ENCODE measurements at regions not wholly inside any gene's neighbourhood (a gene's known extent, or its start where the extent isn't known, plus 50 kb on each side); places are given as distances from the start of the nearest gene placed in this dataset.

DNA sequence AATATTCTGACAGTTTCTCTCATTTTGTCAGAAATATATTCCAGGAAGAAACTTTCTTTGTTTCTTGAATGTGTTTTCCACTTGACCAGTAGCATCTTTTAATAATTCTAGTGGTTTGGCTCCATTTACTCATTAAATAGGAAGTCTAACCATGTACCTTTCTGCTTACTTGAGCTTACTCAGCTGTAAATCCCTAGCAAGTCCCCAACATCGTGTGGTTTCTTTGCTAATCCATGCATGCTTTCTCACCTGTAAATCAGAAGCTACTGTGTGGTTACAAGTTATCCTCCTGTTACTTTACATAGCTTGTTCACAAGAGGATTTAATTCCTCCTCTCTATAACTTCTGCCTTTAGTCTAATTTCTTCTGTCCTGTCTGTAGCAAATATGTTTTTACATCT is 227.7 kb downstream of the FSCB start:
- no peaks in the 10 kb centered on the region for H3K4me1 ChIP-seq (ENCODE audit: control insufficient read depth in 2 of 2, insufficient read depth in 2 of 2, low read length in 1 of 2)
- no peaks in the 10 kb centered on the region for H3K9me3 ChIP-seq (ENCODE audit: control insufficient read depth in 2 of 2, insufficient read depth in 1 of 2, low read depth in 1 of 2, low read length in 1 of 2)
- no peaks in the 10 kb centered on the region for H3K27me3 ChIP-seq (ENCODE audit: control insufficient read depth in 1 of 2, insufficient read depth in 2 of 2, low read length in 2 of 2)
- no peak overlapping the region for H3K4me3 ChIP-seq (ENCODE audit: low read depth in 1 of 2, low read length in 2 of 2)
- WGBS, 2 donors: 33 to 37% methylated on average over 1 of the region's 1 CpG
- H3K36me3 ChIP-seq (ENCODE audit: control insufficient read depth in 2 of 2, insufficient read depth in 2 of 2, low read length in 1 of 2): no peaks in the 10 kb centered on the region
- no peak overlapping the region for H3K27ac ChIP-seq (ENCODE audit: low read depth in 2 of 2, low read length in 1 of 2)

DNA sequence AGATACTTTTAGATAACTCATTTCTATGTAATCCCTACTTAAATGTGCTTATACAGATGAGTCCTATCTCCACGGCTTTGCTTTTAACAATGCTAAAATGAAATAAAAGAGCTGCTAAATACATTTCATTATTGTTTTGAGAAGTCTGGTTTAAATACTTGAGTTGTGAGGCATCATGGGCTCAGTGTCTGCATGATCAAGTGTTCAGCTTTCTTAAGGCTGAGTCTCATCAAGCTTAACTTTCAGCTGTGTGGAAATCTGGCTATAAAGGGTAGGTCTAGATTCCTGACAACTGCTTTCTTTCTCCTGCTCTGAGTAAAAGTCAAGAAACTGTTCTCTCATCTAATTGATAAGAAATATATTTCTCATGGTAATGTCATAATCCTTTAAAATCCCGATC is 235.4 kb downstream of the FSCB start:
- Histone ChIP-seq H3K27ac (ENCODE audit: low read depth in 2 of 2, low read length in 1 of 2) (no peak overlapping the region), H3K9me3 (ENCODE audit: control insufficient read depth in 2 of 2, insufficient read depth in 1 of 2, low read depth in 1 of 2, low read length in 1 of 2) (no peaks in the 10 kb centered on the region), H3K4me1 (ENCODE audit: control insufficient read depth in 2 of 2, insufficient read depth in 2 of 2, low read length in 1 of 2) (no peaks in the 10 kb centered on the region), H3K27me3 (ENCODE audit: control insufficient read depth in 1 of 2, insufficient read depth in 2 of 2, low read length in 2 of 2) (no peaks in the 10 kb centered on the region), H3K36me3 (ENCODE audit: control insufficient read depth in 2 of 2, insufficient read depth in 2 of 2, low read length in 1 of 2) (no peaks in the 10 kb centered on the region), H3K4me3 (ENCODE audit: low read depth in 1 of 2, low read length in 2 of 2) (no peak overlapping the region)
- 72 to 76% methylated on average over 2 of the region's 2 CpGs for WGBS, 2 donors

GRCh38 chr14:44271006-44271405 is 236.1 kb downstream of the FSCB start:
- no peak overlapping the region for H3K4me3 ChIP-seq (ENCODE audit: low read depth in 1 of 2, low read length in 2 of 2)
- 86 to 88% methylated on average over 3 of the region's 3 CpGs for WGBS, 2 donors

DNA sequence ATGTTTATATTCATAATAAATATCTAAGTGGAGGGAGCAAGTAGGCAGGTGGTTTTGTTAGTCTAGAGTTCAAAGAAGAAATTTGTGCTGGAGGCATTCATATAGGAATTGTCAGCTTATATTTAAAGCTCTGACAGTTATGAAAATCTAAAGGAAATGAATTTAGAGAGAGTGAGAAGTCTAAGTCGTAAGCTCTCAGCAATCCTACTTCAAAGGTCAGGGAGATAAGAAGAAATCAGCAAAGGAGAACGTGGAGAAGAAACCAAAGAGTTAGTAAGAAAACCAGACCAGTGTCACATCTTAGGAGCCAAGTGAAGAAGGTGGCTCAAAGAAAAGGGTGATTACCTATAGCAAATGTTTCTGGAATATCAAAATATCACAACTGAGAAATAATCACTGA is 241.8 kb downstream of the FSCB start:
- Histone ChIP-seq H3K4me3 (ENCODE audit: low read depth in 1 of 2, low read length in 2 of 2) (no peak overlapping the region), H3K9me3 (ENCODE audit: control insufficient read depth in 2 of 2, insufficient read depth in 1 of 2, low read depth in 1 of 2, low read length in 1 of 2) (no peaks in the 10 kb centered on the region), H3K4me1 (ENCODE audit: control insufficient read depth in 2 of 2, insufficient read depth in 2 of 2, low read length in 1 of 2) (no peaks in the 10 kb centered on the region), H3K27ac (ENCODE audit: low read depth in 2 of 2, low read length in 1 of 2) (no peak overlapping the region), H3K27me3 (ENCODE audit: control insufficient read depth in 1 of 2, insufficient read depth in 2 of 2, low read length in 2 of 2) (no peaks in the 10 kb centered on the region), H3K36me3 (ENCODE audit: control insufficient read depth in 2 of 2, insufficient read depth in 2 of 2, low read length in 1 of 2) (no peaks in the 10 kb centered on the region)
- 53% methylated on average over 2 of the region's 2 CpGs for WGBS, 2 donors

More at GRCh38 chr14:44271006-44271405, 236.1 kb downstream of the FSCB start:
- no peak overlapping the region for H3K27ac ChIP-seq (ENCODE audit: low read depth in 2 of 2, low read length in 1 of 2)
- H3K9me3 ChIP-seq (ENCODE audit: control insufficient read depth in 2 of 2, insufficient read depth in 1 of 2, low read depth in 1 of 2, low read length in 1 of 2): no peaks in the 10 kb centered on the region
- no peaks in the 10 kb centered on the region for H3K36me3 ChIP-seq (ENCODE audit: control insufficient read depth in 2 of 2, insufficient read depth in 2 of 2, low read length in 1 of 2)
- no peaks in the 10 kb centered on the region for H3K4me1 ChIP-seq (ENCODE audit: control insufficient read depth in 2 of 2, insufficient read depth in 2 of 2, low read length in 1 of 2)
- no peaks in the 10 kb centered on the region for H3K27me3 ChIP-seq (ENCODE audit: control insufficient read depth in 1 of 2, insufficient read depth in 2 of 2, low read length in 2 of 2)

DNA sequence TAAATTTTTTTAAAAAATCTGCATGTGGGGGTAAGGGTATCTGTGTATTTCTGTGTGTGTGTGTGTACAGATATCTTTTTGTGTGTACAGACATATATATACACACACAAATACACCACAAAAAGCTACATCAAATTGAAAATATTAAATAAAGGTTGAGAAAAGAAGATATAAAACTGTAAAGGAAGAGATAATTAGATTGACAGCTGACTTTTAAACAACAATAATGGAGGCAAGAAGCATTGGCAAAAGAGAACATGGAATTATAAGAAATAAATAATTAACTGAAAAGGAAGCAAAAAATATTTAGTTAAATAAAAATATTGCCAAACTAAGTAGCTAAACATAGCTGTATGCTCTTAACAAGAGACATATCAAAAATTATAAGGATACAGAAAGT is 291.4 kb downstream of the FSCB start:
- H3K4me1 ChIP-seq (ENCODE audit: control insufficient read depth in 2 of 2, insufficient read depth in 2 of 2, low read length in 1 of 2): no peaks in the 10 kb centered on the region
- no peaks in the 10 kb centered on the region for H3K9me3 ChIP-seq (ENCODE audit: control insufficient read depth in 2 of 2, insufficient read depth in 1 of 2, low read depth in 1 of 2, low read length in 1 of 2)
- H3K27me3 ChIP-seq (ENCODE audit: control insufficient read depth in 1 of 2, insufficient read depth in 2 of 2, low read length in 2 of 2): no peaks in the 10 kb centered on the region
- no peak overlapping the region for H3K27ac ChIP-seq (ENCODE audit: low read depth in 2 of 2, low read length in 1 of 2)
- H3K36me3 ChIP-seq (ENCODE audit: control insufficient read depth in 2 of 2, insufficient read depth in 2 of 2, low read length in 1 of 2): no peaks in the 10 kb centered on the region
- H3K4me3 ChIP-seq (ENCODE audit: low read depth in 1 of 2, low read length in 2 of 2): no peak overlapping the region

DNA sequence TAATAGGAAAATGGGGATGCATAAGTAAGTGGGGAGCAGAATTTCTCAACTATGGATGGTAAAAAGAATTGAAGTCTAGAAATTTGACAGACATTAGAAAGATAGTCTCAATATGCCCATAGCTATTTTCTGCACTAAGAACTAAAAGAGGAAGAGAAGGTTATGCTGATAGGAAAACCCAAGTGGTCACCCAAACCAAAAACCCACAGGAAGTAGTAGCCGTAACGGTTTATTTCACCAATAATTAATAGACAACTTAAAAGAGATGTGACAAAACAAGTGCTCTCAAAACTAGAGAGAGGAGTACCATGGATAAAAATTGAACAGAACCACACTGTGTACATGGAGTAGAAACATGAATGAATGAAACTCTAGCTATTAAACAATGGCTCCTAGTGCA is 295.4 kb downstream of the FSCB start:
- Histone ChIP-seq H3K4me3 (ENCODE audit: low read depth in 1 of 2, low read length in 2 of 2) (no peak overlapping the region), H3K36me3 (ENCODE audit: control insufficient read depth in 2 of 2, insufficient read depth in 2 of 2, low read length in 1 of 2) (no peaks in the 10 kb centered on the region), H3K4me1 (ENCODE audit: control insufficient read depth in 2 of 2, insufficient read depth in 2 of 2, low read length in 1 of 2) (no peaks in the 10 kb centered on the region), H3K9me3 (ENCODE audit: control insufficient read depth in 2 of 2, insufficient read depth in 1 of 2, low read depth in 1 of 2, low read length in 1 of 2) (no peaks in the 10 kb centered on the region), H3K27ac (ENCODE audit: low read depth in 2 of 2, low read length in 1 of 2) (no peak overlapping the region), H3K27me3 (ENCODE audit: control insufficient read depth in 1 of 2, insufficient read depth in 2 of 2, low read length in 2 of 2) (no peaks in the 10 kb centered on the region)
- WGBS, 2 donors: 80 to 87% methylated on average over 2 of the region's 2 CpGs

DNA sequence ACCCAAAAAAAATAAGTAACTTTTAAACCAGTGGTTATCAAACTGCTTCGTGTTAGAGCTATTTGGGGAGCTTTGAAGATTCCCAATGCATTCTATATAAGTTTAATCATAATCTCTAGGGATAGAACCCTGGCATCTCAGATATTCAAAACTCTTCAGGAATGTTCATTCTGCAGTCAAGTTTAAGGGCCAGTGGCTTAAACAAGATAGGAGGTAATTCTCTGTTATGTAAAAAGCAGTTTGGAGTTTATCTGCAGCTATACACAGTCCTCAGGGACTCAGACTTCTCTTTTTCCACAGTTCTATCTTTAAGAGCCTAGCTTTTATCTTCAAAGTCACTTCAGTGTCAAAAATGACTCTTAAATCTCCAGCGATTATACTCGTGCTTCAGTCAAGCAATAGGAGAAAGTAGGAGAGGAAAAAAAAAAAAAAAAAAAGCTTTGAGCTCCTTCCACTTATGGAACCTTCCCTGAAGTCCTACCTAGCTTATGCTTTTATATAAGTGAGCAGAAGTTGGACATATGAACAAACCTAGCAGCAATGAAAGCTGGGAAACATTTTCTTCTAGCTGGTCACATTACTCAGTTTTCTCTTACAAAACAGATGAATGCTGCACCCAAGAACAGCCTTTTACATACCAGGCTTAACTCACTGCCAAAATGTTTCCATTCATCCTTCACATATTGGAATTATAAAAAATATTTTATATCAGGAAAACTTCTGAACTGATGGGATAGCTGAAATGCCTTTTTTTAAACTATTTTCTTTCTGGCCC is 302.8 kb downstream of the FSCB start:
- Histone ChIP-seq H3K9me3 (ENCODE audit: control insufficient read depth in 2 of 2, insufficient read depth in 1 of 2, low read depth in 1 of 2, low read length in 1 of 2) (no peaks in the 10 kb centered on the region), H3K4me3 (ENCODE audit: low read depth in 1 of 2, low read length in 2 of 2) (no peak overlapping the region), H3K27me3 (ENCODE audit: control insufficient read depth in 1 of 2, insufficient read depth in 2 of 2, low read length in 2 of 2) (no peaks in the 10 kb centered on the region), H3K36me3 (ENCODE audit: control insufficient read depth in 2 of 2, insufficient read depth in 2 of 2, low read length in 1 of 2) (no peaks in the 10 kb centered on the region), H3K4me1 (ENCODE audit: control insufficient read depth in 2 of 2, insufficient read depth in 2 of 2, low read length in 1 of 2) (no peaks in the 10 kb centered on the region), H3K27ac (ENCODE audit: low read depth in 2 of 2, low read length in 1 of 2) (no peak overlapping the region)
- 40 to 59% methylated on average over 3 of the region's 3 CpGs for WGBS, 2 donors

DNA sequence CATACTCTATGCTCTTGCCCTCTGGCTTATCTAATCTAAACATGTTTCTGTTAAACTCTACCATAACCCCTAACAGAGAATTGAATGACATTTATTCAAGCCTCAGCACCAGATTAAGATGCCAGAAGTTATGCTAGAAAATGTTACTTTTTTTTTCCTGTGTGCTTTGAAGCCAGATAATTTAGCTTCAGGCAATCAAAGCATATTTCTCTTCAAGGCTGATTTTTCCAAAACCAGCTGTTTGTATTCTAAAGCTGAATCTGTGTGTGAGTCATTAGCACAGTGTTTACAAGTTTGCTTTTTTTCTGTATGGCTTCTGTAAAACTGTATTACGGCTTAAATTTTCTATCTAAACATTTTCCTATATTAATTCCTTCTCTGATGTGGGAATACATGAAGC is 326.1 kb downstream of the FSCB start:
- H3K4me1 ChIP-seq (ENCODE audit: control insufficient read depth in 2 of 2, insufficient read depth in 2 of 2, low read length in 1 of 2): no peaks in the 10 kb centered on the region
- no peak overlapping the region for H3K27ac ChIP-seq (ENCODE audit: low read depth in 2 of 2, low read length in 1 of 2)
- no peaks in the 10 kb centered on the region for H3K36me3 ChIP-seq (ENCODE audit: control insufficient read depth in 2 of 2, insufficient read depth in 2 of 2, low read length in 1 of 2)
- WGBS, 2 donors: 25 to 42% methylated on average over 1 of the region's 1 CpG
- H3K9me3 ChIP-seq (ENCODE audit: control insufficient read depth in 2 of 2, insufficient read depth in 1 of 2, low read depth in 1 of 2, low read length in 1 of 2): no peaks in the 10 kb centered on the region
- H3K27me3 ChIP-seq (ENCODE audit: control insufficient read depth in 1 of 2, insufficient read depth in 2 of 2, low read length in 2 of 2): no peaks in the 10 kb centered on the region
- H3K4me3 ChIP-seq (ENCODE audit: low read depth in 1 of 2, low read length in 2 of 2): no peak overlapping the region

DNA sequence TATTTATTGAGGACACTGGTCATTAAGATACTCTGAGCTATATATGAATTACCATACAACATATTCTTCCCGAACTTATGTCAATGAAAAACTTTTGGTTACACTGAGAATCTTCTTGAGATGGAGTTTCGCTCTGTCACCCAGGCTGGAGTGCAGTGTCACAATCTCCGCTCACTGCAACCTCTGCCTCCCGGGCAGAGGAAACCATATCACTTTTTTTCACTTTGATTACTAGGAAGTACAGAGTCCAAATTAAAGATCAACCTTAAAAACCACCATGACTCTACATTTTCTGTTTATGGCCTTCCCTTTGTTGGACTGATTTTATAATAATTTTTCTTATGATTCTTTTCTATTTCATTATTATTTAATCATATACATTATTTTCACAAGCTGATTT is 336.5 kb downstream of the FSCB start:
- Histone ChIP-seq H3K4me3 (ENCODE audit: low read depth in 1 of 2, low read length in 2 of 2) (no peak overlapping the region), H3K9me3 (ENCODE audit: control insufficient read depth in 2 of 2, insufficient read depth in 1 of 2, low read depth in 1 of 2, low read length in 1 of 2) (no peaks in the 10 kb centered on the region), H3K27me3 (ENCODE audit: control insufficient read depth in 1 of 2, insufficient read depth in 2 of 2, low read length in 2 of 2) (no peaks in the 10 kb centered on the region), H3K27ac (ENCODE audit: low read depth in 2 of 2, low read length in 1 of 2) (no peak overlapping the region), H3K36me3 (ENCODE audit: control insufficient read depth in 2 of 2, insufficient read depth in 2 of 2, low read length in 1 of 2) (no peaks in the 10 kb centered on the region), H3K4me1 (ENCODE audit: control insufficient read depth in 2 of 2, insufficient read depth in 2 of 2, low read length in 1 of 2) (no peaks in the 10 kb centered on the region)
- WGBS, 2 donors: 63 to 77% methylated on average over 4 of the region's 4 CpGs

DNA sequence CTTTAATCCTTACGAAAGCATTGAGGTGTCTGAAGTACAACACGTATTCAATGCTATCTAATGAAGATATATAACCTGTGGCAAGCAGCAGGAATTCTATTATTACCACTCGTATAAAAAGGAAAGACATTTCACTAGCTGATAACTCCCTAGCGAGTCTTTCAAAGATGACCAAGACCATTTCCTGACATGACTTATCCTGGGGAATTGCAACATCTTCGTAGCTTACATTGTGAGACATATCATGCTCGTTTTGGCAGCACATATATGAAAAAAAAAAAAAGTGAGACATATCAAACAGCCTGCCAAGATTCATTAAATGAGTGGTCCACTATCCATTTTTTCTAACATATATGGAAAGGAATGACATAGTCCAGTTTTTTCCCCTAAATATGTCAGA is 337.0 kb downstream of the FSCB start:
- Histone ChIP-seq H3K27me3 (ENCODE audit: control insufficient read depth in 1 of 2, insufficient read depth in 2 of 2, low read length in 2 of 2) (no peaks in the 10 kb centered on the region), H3K9me3 (ENCODE audit: control insufficient read depth in 2 of 2, insufficient read depth in 1 of 2, low read depth in 1 of 2, low read length in 1 of 2) (no peaks in the 10 kb centered on the region), H3K4me3 (ENCODE audit: low read depth in 1 of 2, low read length in 2 of 2) (no peak overlapping the region), H3K4me1 (ENCODE audit: control insufficient read depth in 2 of 2, insufficient read depth in 2 of 2, low read length in 1 of 2) (no peaks in the 10 kb centered on the region), H3K27ac (ENCODE audit: low read depth in 2 of 2, low read length in 1 of 2) (no peak overlapping the region), H3K36me3 (ENCODE audit: control insufficient read depth in 2 of 2, insufficient read depth in 2 of 2, low read length in 1 of 2) (no peaks in the 10 kb centered on the region)
- WGBS, 2 donors: 63 to 66% methylated on average over 6 of the region's 6 CpGs

Measured in esophagus (tissue), 2 donors.